ENCODE measurements at regions not wholly inside any gene's neighbourhood (a gene's known extent, or its start where the extent isn't known, plus 50 kb on each side); places are given as distances from the start of the nearest gene placed in this dataset.

- Histone ChIP-seq H3K18ac (ENCODE audit: low read depth, low read length) (no peak overlapping the region), H2BK5ac (ENCODE audit: low read depth, low read length, poor library complexity, severe bottlenecking) (no peak overlapping the region), H2BK120ac (ENCODE audit: low read depth, low read length) (no peak overlapping the region), H3K4ac (ENCODE audit: low read depth, low read length) (no peak overlapping the region), H4K5ac (ENCODE audit: low read depth, low read length) (no peak overlapping the region), H3K79me1 (ENCODE audit: low read depth in 1 of 2, low read length in 2 of 2) (no peaks in the 10 kb centered on the region), H2AK9ac (replicated peaks; ENCODE audit: low read depth, low read length, poor library complexity) (no peak overlapping the region), H3K9me1 (ENCODE audit: insufficient read depth, low read length) (no peaks in the 10 kb centered on the region), H3K56ac (ENCODE audit: extremely low read depth, insufficient read depth, low read length) (no peak overlapping the region), H2AFZ (replicated peaks; ENCODE audit: low read length, poor library complexity) (no peak overlapping the region), H3K9ac (ENCODE audit: low read depth, low read length) (no peak overlapping the region), H4K91ac (ENCODE audit: insufficient read depth, low read depth, low read length) (no peak overlapping the region), H3K23ac (ENCODE audit: low read depth, low read length) (no peak overlapping the region), H3K4me2 (ENCODE audit: low read depth, low read length) (no peak overlapping the region), H3K9me3 (ENCODE audit: control insufficient read depth, insufficient read depth, low read length) (no peaks in the 10 kb centered on the region), H3K4me1 (ENCODE audit: control insufficient read depth, insufficient read depth, low read length) (no peaks in the 10 kb centered on the region), H4K8ac (ENCODE audit: low read depth in 2 of 2, low read length in 2 of 2) (no peak overlapping the region), H4K20me1 (ENCODE audit: insufficient read depth, low read length) (no peaks in the 10 kb centered on the region), H3K14ac (replicated peaks; ENCODE audit: low read depth, low read length) (no peak overlapping the region), H3K4me3 (ENCODE audit: insufficient read depth, low read depth, low read length) (no peak overlapping the region), H3K27me3 (ENCODE audit: control insufficient read depth, insufficient read depth, low read length) (0 out of 2 replicates have a peak, but pooled peaks cover 2% of the 10 kb centered on the region), H2BK20ac (ENCODE audit: low read depth, low read length) (no peak overlapping the region), H2BK15ac (ENCODE audit: low read depth, low read length) (no peak overlapping the region), H2AK5ac (ENCODE audit: low read depth, low read length) (no peak overlapping the region), H3K36me3 (ENCODE audit: control insufficient read depth, insufficient read depth, low read length) (no peaks in the 10 kb centered on the region), H3K27ac (ENCODE audit: insufficient read depth, low read length) (no peak overlapping the region)
- ChIA-PET POLR2A (ENCODE audit: unreplicated experiment) (no interaction called here), CTCF (interaction anchor here (1.5 kb wide), 1 partner anchor 12 kb away, joined by 3 read pairs; no protein-coding TSS in a partner anchor)
- TF ChIP-seq BHLHE40 (IDR thresholded peaks at IDR 0.05; ENCODE audit: low read depth, low read length) (no peak), CHD1 (IDR thresholded peaks at IDR 0.05; ENCODE audit: low read depth, low read length) (no peak), USF2 (IDR thresholded peaks at IDR 0.05; ENCODE audit: low read depth, low read length) (no peak), ELK1 (IDR thresholded peaks at IDR 0.05; ENCODE audit: borderline replicate concordance, low read depth, low read length) (no peak), MAFK (IDR thresholded peaks at IDR 0.05; ENCODE audit: low read depth, low read length) (no peak), RCOR1 (IDR thresholded peaks at IDR 0.05; ENCODE audit: insufficient replicate concordance, low read length) (no peak), FOS (IDR thresholded peaks at IDR 0.05; ENCODE audit: low read depth, low read length) (no peak), NFE2L2 (IDR thresholded peaks at IDR 0.05; ENCODE audit: low read depth, low read length) (no peak), POLR2A (IDR thresholded peaks at IDR 0.05; ENCODE audit: low read depth, low read length) (no peak), SMC3 (IDR thresholded peaks at IDR 0.05; ENCODE audit: low read depth, low read length) (no peak), RAD21 (IDR thresholded peaks at IDR 0.05; ENCODE audit: low read length) (no peak), MXI1 (IDR thresholded peaks at IDR 0.05; ENCODE audit: borderline replicate concordance, low read depth, low read length) (no peak), CEBPB (IDR thresholded peaks at IDR 0.05; ENCODE audit: low read depth, low read length) (no peak), CTCF (conservative IDR thresholded peaks at IDR 0.05; ENCODE audit: low read depth, low read length) (no peak), RFX5 (IDR thresholded peaks at IDR 0.05; ENCODE audit: low read depth, low read length) (no peak), MAZ (IDR thresholded peaks at IDR 0.05; ENCODE audit: borderline replicate concordance, low read depth, low read length) (no peak)
- DNase-seq: no peak
- ATAC-seq (ENCODE audit: low read depth): no peak
- in situ Hi-C loops (cut with MboI; ENCODE audit: low sequenced_read_pairs) (no loop called here), dilution Hi-C loops (cut with HindIII; ENCODE audit: low sequenced_read_pairs, unreplicated experiment) (no loop called here), intact Hi-C loops (cut with micrococcal nuclease) (no loop called here)
- BruUV-seq (replicated peaks): no TSS peak
- WGBS, 2 experiments (ENCODE audit: extremely low coverage in 2 of 2, insufficient read length in 1 of 2): no CpG with 5 or more reads among the region's 2 CpGs
These were observed 177.3 kb downstream of the EMP1 start for GRCh38 chr12:13373803-13374202.

All from IMR-90 (cell line).